ENCODE measurements at regions not wholly inside any gene's neighbourhood (a gene's known extent, or its start where the extent isn't known, plus 50 kb on each side); places are given as distances from the start of the nearest gene placed in this dataset.

DNA sequence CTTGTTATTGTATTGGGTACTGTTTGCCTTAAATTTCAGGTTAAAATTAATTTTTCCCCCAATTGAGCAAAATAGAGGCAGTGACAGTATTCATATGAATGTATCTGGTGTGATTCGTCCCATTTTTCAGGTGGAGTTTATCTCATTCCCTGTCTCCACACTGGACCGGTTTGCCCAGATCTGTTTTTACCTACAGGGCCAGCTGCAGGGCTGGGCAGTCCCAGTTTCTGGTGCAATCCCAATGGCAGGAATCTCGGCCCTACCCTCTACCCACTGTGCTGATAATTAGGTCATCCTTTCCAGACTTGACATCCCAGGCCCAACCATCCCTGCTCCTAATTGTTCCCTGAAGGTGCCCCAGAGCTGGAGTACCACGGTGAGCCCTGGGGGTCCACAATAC lies 49.8 kb upstream of the NFE2L3 start:
- no peak for TF ChIP-seq POLR2AphosphoS5 (IDR thresholded peaks at IDR 0.05)
- TF ChIP-seq POLR2A (IDR thresholded peaks at IDR 0.05) = no peak

Measured in breast epithelium (tissue), 3 donors.